ENCODE measurements at regions not wholly inside any gene's neighbourhood (a gene's known extent, or its start where the extent isn't known, plus 50 kb on each side); places are given as distances from the start of the nearest gene placed in this dataset.

GRCh38 chr5:133685402-133686018 lies 73.2 kb upstream of the FSTL4 start (continued):
- TF ChIP-seq, protein P1, sequence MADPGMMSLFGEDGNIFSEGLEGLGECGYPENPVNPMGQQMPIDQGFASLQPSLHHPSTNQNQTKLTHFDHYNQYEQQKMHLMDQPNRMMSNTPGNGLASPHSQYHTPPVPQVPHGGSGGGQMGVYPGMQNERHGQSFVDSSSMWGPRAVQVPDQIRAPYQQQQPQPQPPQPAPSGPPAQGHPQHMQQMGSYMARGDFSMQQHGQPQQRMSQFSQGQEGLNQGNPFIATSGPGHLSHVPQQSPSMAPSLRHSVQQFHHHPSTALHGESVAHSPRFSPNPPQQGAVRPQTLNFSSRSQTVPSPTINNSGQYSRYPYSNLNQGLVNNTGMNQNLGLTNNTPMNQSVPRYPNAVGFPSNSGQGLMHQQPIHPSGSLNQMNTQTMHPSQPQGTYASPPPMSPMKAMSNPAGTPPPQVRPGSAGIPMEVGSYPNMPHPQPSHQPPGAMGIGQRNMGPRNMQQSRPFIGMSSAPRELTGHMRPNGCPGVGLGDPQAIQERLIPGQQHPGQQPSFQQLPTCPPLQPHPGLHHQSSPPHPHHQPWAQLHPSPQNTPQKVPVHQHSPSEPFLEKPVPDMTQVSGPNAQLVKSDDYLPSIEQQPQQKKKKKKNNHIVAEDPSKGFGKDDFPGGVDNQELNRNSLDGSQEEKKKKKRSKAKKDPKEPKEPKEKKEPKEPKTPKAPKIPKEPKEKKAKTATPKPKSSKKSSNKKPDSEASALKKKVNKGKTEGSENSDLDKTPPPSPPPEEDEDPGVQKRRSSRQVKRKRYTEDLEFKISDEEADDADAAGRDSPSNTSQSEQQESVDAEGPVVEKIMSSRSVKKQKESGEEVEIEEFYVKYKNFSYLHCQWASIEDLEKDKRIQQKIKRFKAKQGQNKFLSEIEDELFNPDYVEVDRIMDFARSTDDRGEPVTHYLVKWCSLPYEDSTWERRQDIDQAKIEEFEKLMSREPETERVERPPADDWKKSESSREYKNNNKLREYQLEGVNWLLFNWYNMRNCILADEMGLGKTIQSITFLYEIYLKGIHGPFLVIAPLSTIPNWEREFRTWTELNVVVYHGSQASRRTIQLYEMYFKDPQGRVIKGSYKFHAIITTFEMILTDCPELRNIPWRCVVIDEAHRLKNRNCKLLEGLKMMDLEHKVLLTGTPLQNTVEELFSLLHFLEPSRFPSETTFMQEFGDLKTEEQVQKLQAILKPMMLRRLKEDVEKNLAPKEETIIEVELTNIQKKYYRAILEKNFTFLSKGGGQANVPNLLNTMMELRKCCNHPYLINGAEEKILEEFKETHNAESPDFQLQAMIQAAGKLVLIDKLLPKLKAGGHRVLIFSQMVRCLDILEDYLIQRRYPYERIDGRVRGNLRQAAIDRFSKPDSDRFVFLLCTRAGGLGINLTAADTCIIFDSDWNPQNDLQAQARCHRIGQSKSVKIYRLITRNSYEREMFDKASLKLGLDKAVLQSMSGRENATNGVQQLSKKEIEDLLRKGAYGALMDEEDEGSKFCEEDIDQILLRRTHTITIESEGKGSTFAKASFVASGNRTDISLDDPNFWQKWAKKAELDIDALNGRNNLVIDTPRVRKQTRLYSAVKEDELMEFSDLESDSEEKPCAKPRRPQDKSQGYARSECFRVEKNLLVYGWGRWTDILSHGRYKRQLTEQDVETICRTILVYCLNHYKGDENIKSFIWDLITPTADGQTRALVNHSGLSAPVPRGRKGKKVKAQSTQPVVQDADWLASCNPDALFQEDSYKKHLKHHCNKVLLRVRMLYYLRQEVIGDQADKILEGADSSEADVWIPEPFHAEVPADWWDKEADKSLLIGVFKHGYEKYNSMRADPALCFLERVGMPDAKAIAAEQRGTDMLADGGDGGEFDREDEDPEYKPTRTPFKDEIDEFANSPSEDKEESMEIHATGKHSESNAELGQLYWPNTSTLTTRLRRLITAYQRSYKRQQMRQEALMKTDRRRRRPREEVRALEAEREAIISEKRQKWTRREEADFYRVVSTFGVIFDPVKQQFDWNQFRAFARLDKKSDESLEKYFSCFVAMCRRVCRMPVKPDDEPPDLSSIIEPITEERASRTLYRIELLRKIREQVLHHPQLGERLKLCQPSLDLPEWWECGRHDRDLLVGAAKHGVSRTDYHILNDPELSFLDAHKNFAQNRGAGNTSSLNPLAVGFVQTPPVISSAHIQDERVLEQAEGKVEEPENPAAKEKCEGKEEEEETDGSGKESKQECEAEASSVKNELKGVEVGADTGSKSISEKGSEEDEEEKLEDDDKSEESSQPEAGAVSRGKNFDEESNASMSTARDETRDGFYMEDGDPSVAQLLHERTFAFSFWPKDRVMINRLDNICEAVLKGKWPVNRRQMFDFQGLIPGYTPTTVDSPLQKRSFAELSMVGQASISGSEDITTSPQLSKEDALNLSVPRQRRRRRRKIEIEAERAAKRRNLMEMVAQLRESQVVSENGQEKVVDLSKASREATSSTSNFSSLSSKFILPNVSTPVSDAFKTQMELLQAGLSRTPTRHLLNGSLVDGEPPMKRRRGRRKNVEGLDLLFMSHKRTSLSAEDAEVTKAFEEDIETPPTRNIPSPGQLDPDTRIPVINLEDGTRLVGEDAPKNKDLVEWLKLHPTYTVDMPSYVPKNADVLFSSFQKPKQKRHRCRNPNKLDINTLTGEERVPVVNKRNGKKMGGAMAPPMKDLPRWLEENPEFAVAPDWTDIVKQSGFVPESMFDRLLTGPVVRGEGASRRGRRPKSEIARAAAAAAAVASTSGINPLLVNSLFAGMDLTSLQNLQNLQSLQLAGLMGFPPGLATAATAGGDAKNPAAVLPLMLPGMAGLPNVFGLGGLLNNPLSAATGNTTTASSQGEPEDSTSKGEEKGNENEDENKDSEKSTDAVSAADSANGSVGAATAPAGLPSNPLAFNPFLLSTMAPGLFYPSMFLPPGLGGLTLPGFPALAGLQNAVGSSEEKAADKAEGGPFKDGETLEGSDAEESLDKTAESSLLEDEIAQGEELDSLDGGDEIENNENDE (IDR thresholded peaks at IDR 0.05; ENCODE audit: insufficient replicate concordance, low read length), result no peak
- TF ChIP-seq BRCA1 (IDR thresholded peaks at IDR 0.05; ENCODE audit: low read depth, low read length) (no peak), BACH1 (IDR thresholded peaks at IDR 0.05; ENCODE audit: low read length) (no peak), CBX5 (IDR thresholded peaks at IDR 0.05; ENCODE audit: low read depth, low read length) (no peak), CHD2 (IDR thresholded peaks at IDR 0.05; ENCODE audit: low read length) (no peak), ASH2L (IDR thresholded peaks at IDR 0.05; ENCODE audit: low read length) (no peak), TBP (IDR thresholded peaks at IDR 0.05; ENCODE audit: low read depth, low read length) (no peak), MAFK (IDR thresholded peaks at IDR 0.05; ENCODE audit: low read depth, low read length) (no peak), CEBPB (IDR thresholded peaks at IDR 0.05; ENCODE audit: low read depth, low read length) (no peak)
